Omental fat pad (tissue), 3 donors: ENCODE measurements at regions not wholly inside any gene's neighbourhood (a gene's known extent, or its start where the extent isn't known, plus 50 kb on each side); places are given as distances from the start of the nearest gene placed in this dataset.
"Not testable (repeated sequence)": the region's sequence is repeated elsewhere in the genome, so short reads cannot be mapped to it uniquely, and the experiment has no call there.

Experiments
- ATAC-seq: fragments of 150-250 bp; one replicate; pipeline ENCODE4 v1.9.1; 2016; ENCODE audit warnings: mild to moderate bottlenecking, moderate library complexity; ENCODE audit not compliant: low FRiP score
- DNase-seq: peaks from one replicate; pipeline ENCODE4 v3.0.0-alpha.2; 2019; ENCODE audit warnings: low spot score
- TF ChIP-seq, protein P1 (sequence below), 3 donors: fragments of 450-650 bp; IDR thresholded peaks; one replicate each; pipeline ENCODE4 v1.5.1; 2016 to 2017; ENCODE audit warnings: antibody characterized with exemption in 3 of 3, mild to moderate bottlenecking in 3 of 3, moderate library complexity in 2 of 3

DNA sequence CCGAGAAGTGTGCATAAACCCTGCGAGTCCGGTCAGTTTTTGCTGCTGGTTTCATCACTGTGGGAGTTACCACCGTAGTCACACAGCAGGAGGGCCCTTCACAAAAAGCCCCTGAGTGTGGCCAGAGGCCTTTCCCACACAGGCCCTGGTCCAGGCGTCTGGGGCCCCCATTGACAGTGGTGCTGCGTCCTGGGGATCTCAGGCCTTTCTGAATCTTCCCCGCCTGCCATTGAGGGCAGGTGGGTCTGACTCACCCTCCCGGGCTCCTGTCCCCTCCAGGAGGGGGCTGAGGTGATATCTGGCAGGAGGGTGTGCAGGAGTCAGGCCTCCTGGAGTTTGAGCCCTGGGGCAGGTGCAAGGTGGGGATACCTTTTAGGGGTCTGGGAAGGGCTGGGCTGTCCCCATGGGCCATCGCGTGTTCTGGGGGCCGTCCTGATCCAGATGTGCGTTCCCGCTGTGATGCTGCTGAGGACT lies 358.5 kb downstream of the TMEM121 start:
- TF ChIP-seq, protein P1, sequence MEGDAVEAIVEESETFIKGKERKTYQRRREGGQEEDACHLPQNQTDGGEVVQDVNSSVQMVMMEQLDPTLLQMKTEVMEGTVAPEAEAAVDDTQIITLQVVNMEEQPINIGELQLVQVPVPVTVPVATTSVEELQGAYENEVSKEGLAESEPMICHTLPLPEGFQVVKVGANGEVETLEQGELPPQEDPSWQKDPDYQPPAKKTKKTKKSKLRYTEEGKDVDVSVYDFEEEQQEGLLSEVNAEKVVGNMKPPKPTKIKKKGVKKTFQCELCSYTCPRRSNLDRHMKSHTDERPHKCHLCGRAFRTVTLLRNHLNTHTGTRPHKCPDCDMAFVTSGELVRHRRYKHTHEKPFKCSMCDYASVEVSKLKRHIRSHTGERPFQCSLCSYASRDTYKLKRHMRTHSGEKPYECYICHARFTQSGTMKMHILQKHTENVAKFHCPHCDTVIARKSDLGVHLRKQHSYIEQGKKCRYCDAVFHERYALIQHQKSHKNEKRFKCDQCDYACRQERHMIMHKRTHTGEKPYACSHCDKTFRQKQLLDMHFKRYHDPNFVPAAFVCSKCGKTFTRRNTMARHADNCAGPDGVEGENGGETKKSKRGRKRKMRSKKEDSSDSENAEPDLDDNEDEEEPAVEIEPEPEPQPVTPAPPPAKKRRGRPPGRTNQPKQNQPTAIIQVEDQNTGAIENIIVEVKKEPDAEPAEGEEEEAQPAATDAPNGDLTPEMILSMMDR (IDR thresholded peaks at IDR 0.05) = no peak
- ATAC-seq (no peak), DNase-seq (no peak)

DNA sequence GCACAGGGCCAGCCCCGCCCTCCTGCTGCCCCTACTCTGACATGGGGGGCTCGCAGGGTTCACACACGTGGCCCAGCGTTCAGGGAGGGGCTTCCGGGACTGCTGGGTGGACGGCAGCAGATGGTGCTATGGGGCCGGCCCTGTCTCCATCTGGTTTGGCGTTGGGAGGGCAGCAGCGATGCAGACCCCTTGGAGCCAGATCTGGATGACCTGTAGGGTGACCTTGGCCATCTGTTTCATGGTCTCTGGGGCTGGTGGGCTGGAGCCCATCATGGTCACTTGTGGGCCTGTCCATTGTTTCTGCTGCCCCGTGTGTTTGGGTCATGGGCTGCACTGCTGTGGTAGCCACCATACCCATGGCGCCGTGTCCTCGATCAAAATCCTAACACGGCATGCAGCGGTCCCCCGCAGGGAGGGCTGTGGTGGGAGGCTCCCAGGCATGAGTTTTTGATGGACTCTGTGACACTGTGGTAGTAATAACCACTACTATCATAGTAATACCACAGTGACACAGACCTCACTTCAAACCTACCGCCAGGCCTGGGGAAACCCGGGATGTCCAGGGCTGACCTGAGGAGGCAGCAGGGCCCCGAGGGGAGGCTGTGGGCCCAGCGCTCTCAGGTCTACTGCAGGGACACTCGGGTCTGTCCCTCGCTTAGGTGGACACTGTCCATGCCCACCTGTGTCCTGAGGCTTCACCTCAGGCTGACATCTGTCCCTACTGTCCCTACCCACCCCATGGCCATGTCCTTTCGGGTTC lies 359.4 kb downstream of the TMEM121 start:
- DNase-seq = no peak
- TF ChIP-seq, protein P1 (IDR thresholded peaks at IDR 0.05) = no peak
- ATAC-seq = no peak

DNA sequence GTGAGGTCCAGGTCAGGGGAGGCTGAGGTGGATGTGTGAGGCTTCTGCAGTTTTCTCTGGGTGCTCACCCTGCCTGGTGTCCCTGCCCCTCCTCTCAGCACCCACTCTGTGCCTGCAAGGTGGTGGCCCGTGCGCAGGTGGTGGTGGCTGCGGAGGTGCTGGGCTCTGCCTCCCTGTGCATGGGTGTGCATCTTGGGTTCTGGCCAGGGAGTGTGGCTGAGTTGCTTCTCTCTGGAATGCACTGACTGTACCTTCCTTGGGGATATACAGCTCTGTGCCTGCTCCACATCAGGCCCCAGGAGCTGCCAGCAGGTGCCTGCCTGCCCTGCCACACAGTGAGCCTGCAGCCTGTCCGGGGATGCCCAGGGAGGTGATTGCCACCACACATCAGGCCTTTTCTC lies 360.4 kb downstream of the TMEM121 start:
- DNase-seq, ATAC-seq: not testable (repeated sequence)

DNA sequence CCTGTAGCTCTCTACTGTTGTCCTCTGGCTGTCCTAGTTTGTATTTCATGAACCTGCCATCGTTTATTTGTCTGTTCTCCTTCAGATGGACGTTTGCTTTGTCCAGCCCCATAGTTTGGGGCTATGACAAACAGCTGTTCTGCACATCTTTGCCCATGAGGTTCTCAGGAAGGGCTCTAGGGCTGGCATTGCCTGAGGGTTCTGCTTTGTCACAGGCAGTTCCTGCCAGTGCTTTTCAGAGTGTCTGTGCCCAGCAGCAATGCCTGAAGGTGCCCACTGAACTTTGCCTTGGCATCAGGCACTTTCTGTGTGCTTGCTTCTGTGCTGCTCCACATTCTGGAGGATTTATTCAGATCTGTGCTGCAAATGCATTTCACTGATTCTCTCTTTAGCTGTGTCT lies 361.3 kb downstream of the TMEM121 start:
- TF ChIP-seq, protein P1 (IDR thresholded peaks at IDR 0.05) = no peak
- ATAC-seq (no peak), DNase-seq (no peak)

DNA sequence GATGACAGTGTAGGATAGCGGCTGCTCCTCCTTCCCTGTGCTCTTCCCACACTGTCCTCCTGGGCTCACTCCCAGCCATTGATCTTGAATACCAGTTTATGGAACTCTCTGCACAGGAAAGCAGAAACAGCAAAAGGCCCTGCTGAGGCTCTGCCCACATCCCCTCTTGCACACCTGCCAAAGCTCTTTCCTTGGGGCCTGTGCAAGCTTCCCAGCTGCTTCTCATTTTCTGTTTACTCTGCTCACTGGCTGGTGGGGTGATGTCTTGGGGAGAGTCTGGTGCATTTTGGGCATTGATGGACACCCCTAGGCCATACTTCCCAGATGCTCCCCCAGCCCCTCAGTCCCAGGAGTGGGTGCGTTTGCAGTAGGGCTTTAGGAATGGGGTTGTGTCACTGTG lies 361.8 kb downstream of the TMEM121 start:
- DNase-seq (no peak), ATAC-seq (no peak)
- TF ChIP-seq, protein P1 (IDR thresholded peaks at IDR 0.05) = no peak

DNA sequence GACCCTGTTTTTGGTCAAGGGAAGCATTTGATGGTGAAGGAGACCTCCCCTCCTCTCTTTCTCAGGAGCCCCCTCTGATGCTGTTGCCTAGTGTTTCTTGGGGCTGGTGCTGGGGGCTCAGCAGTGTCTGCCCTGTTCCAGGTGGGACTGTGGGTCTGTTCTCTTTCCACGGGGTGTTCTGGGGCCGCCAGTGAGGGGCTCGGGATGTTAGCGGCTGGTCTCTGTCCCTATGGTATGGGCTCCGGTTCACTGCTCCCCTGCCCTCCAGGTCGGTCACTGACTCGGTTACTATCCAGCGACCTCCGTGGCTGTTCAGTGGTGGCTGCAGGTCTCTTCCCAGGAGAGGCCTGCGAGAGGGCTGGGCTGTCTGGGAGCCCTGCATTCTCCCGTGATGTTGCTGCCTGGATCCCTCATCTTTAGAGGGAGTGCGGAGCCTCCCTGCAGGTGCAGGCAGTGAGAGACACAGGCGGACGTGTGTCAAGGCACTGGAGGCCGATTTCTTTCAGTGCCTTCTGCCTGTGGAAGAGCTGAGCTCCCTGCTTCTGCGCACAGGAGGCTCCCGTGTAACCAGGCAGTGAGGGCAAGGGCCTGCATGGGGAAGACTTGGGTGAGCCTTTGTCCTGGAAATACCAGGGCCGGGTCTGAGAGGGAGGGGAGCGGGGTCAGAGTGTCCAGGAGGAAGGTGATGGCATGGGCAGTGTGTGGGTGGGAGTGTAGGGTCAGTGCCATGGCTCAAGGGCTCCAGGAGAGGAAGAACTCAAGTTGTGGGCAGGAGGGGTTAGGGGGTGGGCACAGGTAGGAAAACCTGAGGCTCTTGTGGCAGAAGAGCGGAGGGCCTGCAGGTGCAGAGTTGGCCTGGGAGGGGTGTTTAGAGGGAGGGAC lies 362.6 kb downstream of the TMEM121 start:
- TF ChIP-seq, protein P1 (IDR thresholded peaks at IDR 0.05) = no peak
- no peak for DNase-seq
- ATAC-seq = no peak

DNA sequence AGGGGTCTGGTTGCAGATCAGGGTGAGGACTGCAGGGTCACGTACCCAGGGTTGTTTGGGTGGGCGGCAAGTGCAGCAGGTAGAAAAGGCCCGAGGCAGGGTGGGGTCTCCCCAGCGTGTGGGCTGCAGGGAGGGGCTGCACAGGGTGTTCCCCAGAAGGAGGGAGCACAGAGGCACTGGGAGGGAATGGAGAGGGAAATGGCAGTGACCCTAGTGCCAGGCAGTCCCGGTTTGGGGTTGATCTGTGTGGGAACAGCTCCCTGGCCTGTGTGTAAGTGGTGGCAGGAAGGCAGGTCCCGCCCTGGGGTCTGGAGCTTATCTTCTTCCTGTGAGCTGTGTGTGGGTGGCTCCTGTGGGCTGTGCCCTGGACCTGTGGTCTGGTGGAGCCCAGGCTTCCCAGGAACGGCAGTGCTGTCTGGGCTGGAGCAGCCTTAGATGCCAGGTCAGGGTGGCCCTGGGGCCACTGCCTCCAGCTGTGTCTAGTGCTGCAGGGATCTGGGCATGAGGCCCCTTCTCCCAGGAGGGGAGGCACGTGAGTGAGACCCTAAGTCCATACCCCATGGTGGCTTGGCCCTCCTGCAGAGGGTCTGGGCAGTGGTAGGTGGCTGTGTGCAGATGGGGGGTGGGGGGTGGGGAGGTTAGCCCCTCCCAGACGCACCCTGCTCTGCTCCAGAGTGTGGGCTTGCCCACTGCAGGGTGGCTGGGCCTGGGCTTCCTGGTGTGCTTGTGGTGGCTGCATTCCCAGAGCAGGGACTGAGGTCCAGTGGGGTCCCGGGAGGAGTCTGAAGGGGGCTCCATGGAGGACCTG lies 363.5 kb downstream of the TMEM121 start:
- no peak for ATAC-seq
- TF ChIP-seq, protein P1 (IDR thresholded peaks at IDR 0.05) = no peak
- no peak for DNase-seq
